PC-3 (cell line): ENCODE measurements at regions not wholly inside any gene's neighbourhood (a gene's known extent, or its start where the extent isn't known, plus 50 kb on each side); places are given as distances from the start of the nearest gene placed in this dataset.

Experiments
- ATAC-seq: fragments of 200-7000 bp; cut with Tn5 transposase; 2 replicates; pipeline ENCODE4 v1.9.1; 2020; ENCODE audit warnings: mild to moderate bottlenecking, moderate library complexity
- BruUV-seq: library from RNA; stranded (reverse); fragments of 400-500 nt; replicated peaks from 2 replicates; lab custom pipeline; 2021; lab: Mats Ljungman, UMichigan
- CTCF ChIA-PET: fragments of 300-600 bp; sonication (Branson Sonifier 250); formaldehyde crosslinking; loops from one replicate; lab custom pipeline; 2022; ENCODE audit warnings: antibody characterized with exemption; lab: Charles Lee
- POLR2A ChIA-PET: fragments of 300-600 bp; sonication (Branson Sonifier 250); formaldehyde crosslinking; loops from one replicate; lab custom pipeline; 2022; ENCODE audit warnings: antibody characterized with exemption; ENCODE audit not compliant: unreplicated experiment; lab: Charles Lee
- DNase-seq: peaks from one replicate; pipeline ENCODE4 v3.0.0-alpha.2; 2015
- H2AFZ ChIP-seq: fragments of 300-600 bp; sonication (generic); 2 replicates; pipeline ENCODE4 v1.6.0; 2016; ENCODE audit warnings: antibody characterized with exemption, low read length
- H3F3A ChIP-seq: fragments of 300-600 bp; sonication (generic); one replicate; pipeline ENCODE4 v1.6.0; 2017; ENCODE audit warnings: antibody characterized with exemption, low read length, control low read depth, mild to moderate bottlenecking; ENCODE audit not compliant: unreplicated experiment
- H3K27ac ChIP-seq: fragments of 300-600 bp; sonication (generic); 2 replicates; pipeline ENCODE4 v1.5.1; 2016; ENCODE audit warnings: mild to moderate bottlenecking, low read length
- H3K27me3 ChIP-seq: fragments of 300-600 bp; sonication (generic); 2 replicates; pipeline ENCODE4 v1.6.1; 2016; ENCODE audit warnings: low read length, mixed read lengths
- H3K36me3 ChIP-seq: fragments of 300-600 bp; sonication (generic); 2 replicates; pipeline ENCODE4 v1.6.1; 2016; ENCODE audit warnings: low read depth, mixed run types, low read length, mixed read lengths
- H3K4me1 ChIP-seq: fragments of 300-600 bp; sonication (generic); 2 replicates; pipeline ENCODE4 v1.5.1; 2016; ENCODE audit warnings: low read length; ENCODE audit not compliant: insufficient read depth
- H3K4me2 ChIP-seq: fragments of 300-600 bp; sonication (generic); 2 replicates; pipeline ENCODE4 v1.6.0; 2016; ENCODE audit warnings: low read length
- H3K4me3 ChIP-seq: fragments of 300-600 bp; sonication (generic); 2 replicates; pipeline ENCODE4 v1.5.1; 2016; ENCODE audit warnings: mild to moderate bottlenecking, low read length, mixed read lengths
- H3K79me2 ChIP-seq: fragments of 300-600 bp; sonication (generic); 2 replicates; pipeline ENCODE4 v1.6.1; 2017; ENCODE audit warnings: low read length, mixed read lengths
- H3K9ac ChIP-seq: fragments of 300-600 bp; sonication (generic); 2 replicates; pipeline ENCODE4 v1.6.0; 2016; ENCODE audit warnings: mild to moderate bottlenecking, low read length
- H3K9me2 ChIP-seq: fragments of 300-600 bp; sonication (generic); replicated peaks from 2 replicates; pipeline ENCODE4 v1.6.1; 2016; ENCODE audit warnings: mixed run types, low read length, mixed read lengths
- H3K9me3 ChIP-seq: fragments of 300-600 bp; sonication (generic); 2 replicates; pipeline ENCODE4 v1.6.1; 2016; ENCODE audit warnings: low read length, mixed read lengths
- H4K20me1 ChIP-seq: fragments of 300-600 bp; sonication (generic); 2 replicates; pipeline ENCODE4 v1.6.1; 2016; ENCODE audit warnings: low read length, mixed read lengths
- CTCF ChIP-seq: fragments of 300-600 bp; sonication (generic); conservative IDR thresholded peaks from 2 replicates; pipeline ENCODE4 v1.5.1; 2017; ENCODE audit warnings: antibody characterized with exemption, low read depth, mild to moderate bottlenecking, low read length
- EZH2 ChIP-seq: fragments of 300-600 bp; sonication (generic); IDR thresholded peaks from one replicate; pipeline ENCODE4 v1.6.1; 2017; ENCODE audit warnings: antibody characterized with exemption, mild to moderate bottlenecking, low read length; ENCODE audit not compliant: unreplicated experiment
- EZH2phosphoT487 ChIP-seq: fragments of 300-600 bp; sonication (generic); IDR thresholded peaks from 2 replicates; pipeline ENCODE4 v1.6.1; 2018; ENCODE audit warnings: mild to moderate bottlenecking, antibody characterized with exemption, low read length, borderline replicate concordance
- intact Hi-C: fragments of 100-400 bp; cut with micrococcal nuclease; formaldehyde crosslinking; loops from 2 replicates; pipeline ENCODE4 v1.9.0; 2023

- intact Hi-C loops, result loop anchor here (5.0 kb wide), 1 partner anchor 275 kb away; no protein-coding TSS in a partner anchor
- DNase-seq, result no peak
- Histone ChIP-seq H3K27me3 (peaks cover 67% of the 10 kb centered on the region), H3K27ac (no peak overlapping the region), H3K79me2 (no peaks in the 10 kb centered on the region), H3K4me2 (no peak overlapping the region), H3K9me2 (no peaks in the 10 kb centered on the region), H3F3A (no peaks in the 10 kb centered on the region), H3K9ac (no peak overlapping the region), H4K20me1 (no peaks in the 10 kb centered on the region), H3K36me3 (no peaks in the 10 kb centered on the region), H3K9me3 (no peaks in the 10 kb centered on the region), H3K4me3 (no peak overlapping the region), H3K4me1 (no peaks in the 10 kb centered on the region), H2AFZ (no peak overlapping the region)
- ChIA-PET POLR2A (no interaction called here), CTCF (no interaction called here)
- ATAC-seq, result no peak
- no peak for TF ChIP-seq CTCF
- no TSS peak for BruUV-seq
Observed at GRCh38 chr12:131347345-131347714, 363.6 kb upstream of the SFSWAP start.

GRCh38 chr12:131347732-131348131 lies 363.2 kb upstream of the SFSWAP start:
- no TSS peak for BruUV-seq
- H3K36me3 ChIP-seq, result no peaks in the 10 kb centered on the region
- H2AFZ ChIP-seq, result no peak overlapping the region
- no peak overlapping the region for H3K27ac ChIP-seq
- intact Hi-C loops, result loop anchor here (5.0 kb wide), 1 partner anchor 275 kb away; no protein-coding TSS in a partner anchor
- H3K79me2 ChIP-seq, result no peaks in the 10 kb centered on the region
- no peak overlapping the region for H3K4me2 ChIP-seq
- H3K4me3 ChIP-seq, result no peak overlapping the region
- H3K9me3 ChIP-seq, result no peaks in the 10 kb centered on the region
- H3K9me2 ChIP-seq, result no peaks in the 10 kb centered on the region
- no peak overlapping the region for H3K9ac ChIP-seq
- CTCF ChIA-PET, result no interaction called here
- H3F3A ChIP-seq, result no peaks in the 10 kb centered on the region
- TF ChIP-seq CTCF, result no peak
- TF ChIP-seq EZH2, result no peak
- no peak for TF ChIP-seq EZH2phosphoT487
- POLR2A ChIA-PET, result no interaction called here
- H3K4me1 ChIP-seq, result no peaks in the 10 kb centered on the region
- DNase-seq, result no peak
- H4K20me1 ChIP-seq, result no peaks in the 10 kb centered on the region
- peaks cover 71% of the 10 kb centered on the region for H3K27me3 ChIP-seq
- no peak for ATAC-seq

GRCh38 chr12:131348231-131348630 lies 362.7 kb upstream of the SFSWAP start:
- no peak overlapping the region for H3K4me3 ChIP-seq
- no peaks in the 10 kb centered on the region for H3K9me2 ChIP-seq
- H3K9me3 ChIP-seq, result no peaks in the 10 kb centered on the region
- ATAC-seq (no peak), DNase-seq (no peak)
- no peaks in the 10 kb centered on the region for H3K36me3 ChIP-seq
- no peak overlapping the region for H3K4me2 ChIP-seq
- no peak for TF ChIP-seq CTCF
- TF ChIP-seq EZH2, result no peak
- TF ChIP-seq EZH2phosphoT487, result no peak
- H3K4me1 ChIP-seq, result no peaks in the 10 kb centered on the region
- ChIA-PET POLR2A (no interaction called here), CTCF (no interaction called here)
- no peak overlapping the region for H3K9ac ChIP-seq
- H3K27ac ChIP-seq, result no peak overlapping the region
- no peak overlapping the region for H2AFZ ChIP-seq
- no peaks in the 10 kb centered on the region for H3K79me2 ChIP-seq
- H3F3A ChIP-seq, result no peaks in the 10 kb centered on the region
- H3K27me3 ChIP-seq, result peaks cover 73% of the 10 kb centered on the region
- BruUV-seq, result no TSS peak
- intact Hi-C loops, result loop anchor here (5.0 kb wide), 1 partner anchor 274 kb away; no protein-coding TSS in a partner anchor
- no peaks in the 10 kb centered on the region for H4K20me1 ChIP-seq
